ENCODE measurements at regions not wholly inside any gene's neighbourhood (a gene's known extent, or its start where the extent isn't known, plus 50 kb on each side); places are given as distances from the start of the nearest gene placed in this dataset.

DNA sequence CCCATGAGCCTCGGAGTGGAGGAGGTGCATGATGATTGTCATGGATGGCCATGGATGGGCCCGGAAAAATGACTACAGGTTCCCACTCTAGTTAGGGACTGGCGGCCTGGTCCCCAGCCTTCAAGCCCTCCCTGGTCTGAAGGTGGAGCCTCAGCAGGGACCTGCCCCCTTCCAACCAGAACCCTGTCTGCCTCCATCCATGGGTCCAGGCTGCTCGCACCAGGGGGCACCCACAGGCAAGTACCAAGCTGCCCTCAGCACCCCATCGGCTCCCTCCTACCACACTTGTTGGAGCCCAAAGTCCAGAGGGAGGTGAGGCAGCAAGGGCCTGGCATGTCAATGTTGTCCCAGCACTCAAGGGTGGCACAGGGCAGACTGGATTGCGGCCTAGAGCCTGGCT, 2468.6 kb downstream of the PCDH7 start:
- Histone ChIP-seq H3K9me3 (no peaks in the 10 kb centered on the region), H3K27me3 (no peaks in the 10 kb centered on the region), H3K4me1 (peaks cover 0 to 6% (median 0%) of the 10 kb centered on the region in 4 donors), H3K4me3 (no peak overlapping the region), H3K27ac (no peak overlapping the region), H3K36me3 (no peaks in the 10 kb centered on the region)
- no peak for TF ChIP-seq EP300 (IDR thresholded peaks at IDR 0.05)
- TF ChIP-seq, protein P1, sequence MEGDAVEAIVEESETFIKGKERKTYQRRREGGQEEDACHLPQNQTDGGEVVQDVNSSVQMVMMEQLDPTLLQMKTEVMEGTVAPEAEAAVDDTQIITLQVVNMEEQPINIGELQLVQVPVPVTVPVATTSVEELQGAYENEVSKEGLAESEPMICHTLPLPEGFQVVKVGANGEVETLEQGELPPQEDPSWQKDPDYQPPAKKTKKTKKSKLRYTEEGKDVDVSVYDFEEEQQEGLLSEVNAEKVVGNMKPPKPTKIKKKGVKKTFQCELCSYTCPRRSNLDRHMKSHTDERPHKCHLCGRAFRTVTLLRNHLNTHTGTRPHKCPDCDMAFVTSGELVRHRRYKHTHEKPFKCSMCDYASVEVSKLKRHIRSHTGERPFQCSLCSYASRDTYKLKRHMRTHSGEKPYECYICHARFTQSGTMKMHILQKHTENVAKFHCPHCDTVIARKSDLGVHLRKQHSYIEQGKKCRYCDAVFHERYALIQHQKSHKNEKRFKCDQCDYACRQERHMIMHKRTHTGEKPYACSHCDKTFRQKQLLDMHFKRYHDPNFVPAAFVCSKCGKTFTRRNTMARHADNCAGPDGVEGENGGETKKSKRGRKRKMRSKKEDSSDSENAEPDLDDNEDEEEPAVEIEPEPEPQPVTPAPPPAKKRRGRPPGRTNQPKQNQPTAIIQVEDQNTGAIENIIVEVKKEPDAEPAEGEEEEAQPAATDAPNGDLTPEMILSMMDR (IDR thresholded peaks at IDR 0.05): no peak
- WGBS, 2 donors: 85 to 88% methylated on average over 4 to 6 of the region's 6 CpGs
- no peak for DNase-seq (ENCODE audit: low spot score in 2 of 2)

DNA sequence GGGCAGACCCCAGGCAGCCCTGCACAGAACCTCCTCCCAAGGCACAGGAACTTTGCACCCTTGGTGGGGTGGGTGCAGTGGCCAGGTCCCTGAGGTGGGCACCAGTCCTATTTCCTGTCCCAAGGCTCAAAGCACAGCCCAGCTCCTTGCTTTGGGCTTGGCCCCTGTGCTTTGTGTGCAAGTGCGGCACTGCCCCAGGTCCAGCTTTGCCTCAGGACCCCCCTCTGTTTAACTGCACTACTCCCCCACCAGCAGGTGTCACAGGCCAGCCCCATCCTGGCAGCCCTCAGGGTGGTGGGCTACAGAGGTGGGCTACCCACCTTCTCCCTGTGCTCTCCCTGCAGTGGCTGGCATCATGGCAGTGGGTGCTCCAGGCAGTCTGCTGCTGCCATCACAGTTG, 2469.0 kb downstream of the PCDH7 start:
- TF ChIP-seq EP300 (IDR thresholded peaks at IDR 0.05) (no peak), POLR2A (IDR thresholded peaks at IDR 0.05) (no peak)
- TF ChIP-seq, protein P1 (IDR thresholded peaks at IDR 0.05): no peak
- H3K4me3 ChIP-seq: no peak overlapping the region
- no peaks in the 10 kb centered on the region for H3K9me3 ChIP-seq
- no peak for DNase-seq (ENCODE audit: low spot score in 2 of 2)
- no peaks in the 10 kb centered on the region for H3K36me3 ChIP-seq
- 100% methylated on average over 1 of the region's 1 CpG for WGBS, 2 donors
- peaks cover 0 to 6% (median 0%) of the 10 kb centered on the region in 4 donors for H3K4me1 ChIP-seq
- H3K27me3 ChIP-seq: no peaks in the 10 kb centered on the region
- no peak overlapping the region for H3K27ac ChIP-seq

- no peak overlapping the region for H3K4me3 ChIP-seq
- no peak for TF ChIP-seq POLR2A (IDR thresholded peaks at IDR 0.05)
- 69 to 70% methylated on average over 2 of the region's 2 CpGs for WGBS, 2 donors
- H3K9me3 ChIP-seq: no peaks in the 10 kb centered on the region
- no peak overlapping the region for H3K27ac ChIP-seq
- no peak for DNase-seq (ENCODE audit: low spot score in 2 of 2)
- no peaks in the 10 kb centered on the region for H3K4me1 ChIP-seq
- no peaks in the 10 kb centered on the region for H3K27me3 ChIP-seq
- no peaks in the 10 kb centered on the region for H3K36me3 ChIP-seq
These were observed 2472.9 kb downstream of the PCDH7 start for GRCh38 chr4:33193109-33193508.

DNA sequence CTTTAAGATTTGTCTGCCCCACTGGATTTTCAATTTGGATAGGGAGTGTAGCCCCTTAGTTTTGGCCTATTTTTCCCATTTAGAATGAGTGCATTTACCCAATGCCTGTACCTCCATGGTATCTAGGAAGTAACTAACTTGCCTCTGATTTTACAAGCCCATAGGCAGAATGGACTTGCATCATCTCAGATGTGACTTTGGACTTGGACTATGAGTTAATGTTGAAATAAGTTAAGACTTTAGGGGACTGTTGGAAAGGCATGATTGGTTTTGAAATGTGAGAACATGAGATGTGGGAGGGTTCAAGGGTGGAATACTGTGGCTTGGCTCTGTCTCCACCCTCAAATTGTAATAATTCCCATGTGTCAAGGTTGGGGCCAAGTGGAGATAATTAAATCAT, 2480.2 kb downstream of the PCDH7 start:
- H3K36me3 ChIP-seq: no peaks in the 10 kb centered on the region
- H3K4me3 ChIP-seq: no peak overlapping the region
- no peaks in the 10 kb centered on the region for H3K27me3 ChIP-seq
- peaks cover 0 to 5% (median 0%) of the 10 kb centered on the region in 4 donors for H3K9me3 ChIP-seq
- no peak overlapping the region for H3K27ac ChIP-seq
- no peak for TF ChIP-seq POLR2A (IDR thresholded peaks at IDR 0.05)
- TF ChIP-seq EP300 (IDR thresholded peaks at IDR 0.05): no peak
- TF ChIP-seq, protein P1 (IDR thresholded peaks at IDR 0.05): no peak
- no peak for DNase-seq (ENCODE audit: low spot score in 2 of 2)
- H3K4me1 ChIP-seq: no peaks in the 10 kb centered on the region

DNA sequence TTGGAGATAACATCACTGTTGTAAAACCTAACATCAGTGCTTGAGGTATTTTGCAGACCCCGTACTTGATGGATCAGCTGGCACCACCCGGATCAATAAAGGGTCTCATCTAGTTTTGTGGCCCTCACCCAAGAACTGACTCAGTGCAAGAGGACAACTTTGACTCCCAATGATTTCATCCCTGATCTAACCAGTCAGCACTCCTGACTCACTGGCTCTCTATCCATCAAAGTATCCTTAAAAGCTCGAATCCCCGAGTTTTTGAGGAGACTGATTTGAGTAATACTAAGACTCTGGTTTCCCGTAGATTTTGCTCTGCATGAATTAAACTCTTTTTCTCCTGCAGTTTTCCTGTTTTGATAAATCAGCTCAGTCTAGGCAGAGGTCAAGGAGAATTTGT, 2498.1 kb downstream of the PCDH7 start:
- Histone ChIP-seq H3K4me1 (no peaks in the 10 kb centered on the region), H3K4me3 (no peak overlapping the region), H3K36me3 (no peaks in the 10 kb centered on the region), H3K9me3 (no peaks in the 10 kb centered on the region), H3K27me3 (no peaks in the 10 kb centered on the region), H3K27ac (no peak overlapping the region)
- 77 to 82% methylated on average over 5 of the region's 5 CpGs for WGBS, 2 donors
- DNase-seq (ENCODE audit: low spot score in 2 of 2): no peak
- TF ChIP-seq POLR2A (IDR thresholded peaks at IDR 0.05) (no peak), EP300 (IDR thresholded peaks at IDR 0.05) (no peak)
- TF ChIP-seq, protein P1 (IDR thresholded peaks at IDR 0.05): no peak

- DNase-seq (ENCODE audit: low spot score in 2 of 2): no peak
- H3K36me3 ChIP-seq: no peaks in the 10 kb centered on the region
- no peak overlapping the region for H3K27ac ChIP-seq
- H3K9me3 ChIP-seq: peaks cover 0 to 5% (median 0%) of the 10 kb centered on the region in 4 donors
- WGBS, 2 donors: 66 to 81% methylated on average over 2 of the region's 2 CpGs
- no peak for TF ChIP-seq EP300 (IDR thresholded peaks at IDR 0.05)
- no peak for TF ChIP-seq POLR2A (IDR thresholded peaks at IDR 0.05)
- TF ChIP-seq, protein P1 (IDR thresholded peaks at IDR 0.05): no peak
- H3K27me3 ChIP-seq: no peaks in the 10 kb centered on the region
- no peaks in the 10 kb centered on the region for H3K4me1 ChIP-seq
- no peak overlapping the region for H3K4me3 ChIP-seq
These were observed 2506.0 kb downstream of the PCDH7 start for GRCh38 chr4:33226133-33226532.
